Spleen (tissue), 7 donors: ENCODE measurements at regions not wholly inside any gene's neighbourhood (a gene's known extent, or its start where the extent isn't known, plus 50 kb on each side); places are given as distances from the start of the nearest gene placed in this dataset.

ENCODE experiments used
- POLR2AphosphoS5 ChIP-seq, 3 donors: sonication (generic); formaldehyde crosslinking; IDR thresholded peaks; one replicate each; pipeline ENCODE4 v1.5.1; 2017; ENCODE audit warnings: antibody characterized with exemption in 3 of 3
- TF ChIP-seq, protein P1 (sequence below), 11 experiments: fragments of 200-600 bp in 7 of 11; fragments of 450-650 bp in 4 of 11; sonication (generic) in 4 of 11; IDR thresholded peaks in 8 of 11; conservative IDR thresholded peaks in 3 of 11; 1 replicate in 7 of 11; 2 replicates in 4 of 11; pipeline versions ENCODE4 v1.4.0 to v1.8.0; 2016 to 2021; ENCODE audit warnings: antibody characterized with exemption in 11 of 11, inconsistent platforms in 4 of 11, mild to moderate bottlenecking in 1 of 11
- donor health status: DM: no; HTN: no; CAD: no; lungs with moderate emphysema.
- donor health status: DM: no; HTN: no; CAD: no.
- donor health status: DM: no; HTN: no; CAD: no.

DNA sequence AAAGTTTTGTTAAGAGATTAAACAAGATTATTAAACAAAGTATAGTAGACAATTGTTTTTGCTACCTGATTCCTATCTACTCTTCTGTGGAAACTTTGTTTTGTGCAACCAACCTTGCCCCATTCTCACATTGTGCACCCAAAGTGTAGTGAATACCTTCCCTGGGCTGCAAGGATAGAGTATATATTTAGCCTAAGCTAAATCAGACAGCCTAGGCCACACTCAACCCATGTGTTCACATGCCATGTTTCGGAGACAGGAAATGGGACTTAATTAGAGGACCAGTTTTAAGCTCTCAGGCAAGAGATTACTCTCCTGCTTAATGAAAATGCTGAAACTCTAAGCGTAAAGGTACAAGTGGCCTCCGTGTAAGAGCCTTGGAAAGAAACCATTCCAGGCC is 734.9 kb upstream of the USP15 start:
- TF ChIP-seq, protein P1, sequence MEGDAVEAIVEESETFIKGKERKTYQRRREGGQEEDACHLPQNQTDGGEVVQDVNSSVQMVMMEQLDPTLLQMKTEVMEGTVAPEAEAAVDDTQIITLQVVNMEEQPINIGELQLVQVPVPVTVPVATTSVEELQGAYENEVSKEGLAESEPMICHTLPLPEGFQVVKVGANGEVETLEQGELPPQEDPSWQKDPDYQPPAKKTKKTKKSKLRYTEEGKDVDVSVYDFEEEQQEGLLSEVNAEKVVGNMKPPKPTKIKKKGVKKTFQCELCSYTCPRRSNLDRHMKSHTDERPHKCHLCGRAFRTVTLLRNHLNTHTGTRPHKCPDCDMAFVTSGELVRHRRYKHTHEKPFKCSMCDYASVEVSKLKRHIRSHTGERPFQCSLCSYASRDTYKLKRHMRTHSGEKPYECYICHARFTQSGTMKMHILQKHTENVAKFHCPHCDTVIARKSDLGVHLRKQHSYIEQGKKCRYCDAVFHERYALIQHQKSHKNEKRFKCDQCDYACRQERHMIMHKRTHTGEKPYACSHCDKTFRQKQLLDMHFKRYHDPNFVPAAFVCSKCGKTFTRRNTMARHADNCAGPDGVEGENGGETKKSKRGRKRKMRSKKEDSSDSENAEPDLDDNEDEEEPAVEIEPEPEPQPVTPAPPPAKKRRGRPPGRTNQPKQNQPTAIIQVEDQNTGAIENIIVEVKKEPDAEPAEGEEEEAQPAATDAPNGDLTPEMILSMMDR (IDR thresholded peaks at IDR 0.05 in 8 of 11, conservative IDR thresholded peaks at IDR 0.05 in 3 of 11) = no peak
- no peak for TF ChIP-seq POLR2AphosphoS5 (IDR thresholded peaks at IDR 0.05)
